ENCODE measurements at regions not wholly inside any gene's neighbourhood (a gene's known extent, or its start where the extent isn't known, plus 50 kb on each side); places are given as distances from the start of the nearest gene placed in this dataset.
"Not testable (repeated sequence)": the region's sequence is repeated elsewhere in the genome, so short reads cannot be mapped to it uniquely, and the experiment has no call there.

DNA sequence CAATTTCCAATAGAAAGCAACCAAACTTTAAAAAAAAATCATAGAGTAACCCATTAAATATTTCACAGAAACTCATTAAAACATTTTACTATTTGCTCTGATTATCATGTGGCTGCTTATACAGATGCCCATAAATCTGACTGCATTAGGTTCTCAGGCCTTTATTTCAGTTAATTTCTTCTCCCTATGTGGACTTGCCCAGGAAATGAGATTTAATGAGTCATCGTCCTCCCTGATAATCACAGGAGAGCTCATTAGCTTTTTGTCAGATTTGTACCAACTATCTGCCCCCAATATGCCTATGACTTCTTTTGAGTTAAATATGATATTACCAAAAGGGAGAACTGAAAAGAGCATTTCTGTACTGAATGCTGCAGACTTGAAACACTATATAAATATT lies 168.0 kb downstream of the FOXB1 start:
- H3K36me3 Mint-ChIP-seq (ENCODE audit: low read depth): no peaks in the 10 kb centered on the region
- no peaks in the 10 kb centered on the region for H3K4me1 Mint-ChIP-seq (ENCODE audit: low read depth)
- no peak for DNase-seq (ENCODE audit: low spot score)
- H3K9me3 Mint-ChIP-seq (ENCODE audit: low read depth): no peaks in the 10 kb centered on the region
- no peak overlapping the region for H3K4me3 Mint-ChIP-seq (ENCODE audit: unreplicated experiment)
- H3K27me3 Mint-ChIP-seq (ENCODE audit: low read depth): peaks cover 17% of the 10 kb centered on the region
- TF ChIP-seq, protein P1, sequence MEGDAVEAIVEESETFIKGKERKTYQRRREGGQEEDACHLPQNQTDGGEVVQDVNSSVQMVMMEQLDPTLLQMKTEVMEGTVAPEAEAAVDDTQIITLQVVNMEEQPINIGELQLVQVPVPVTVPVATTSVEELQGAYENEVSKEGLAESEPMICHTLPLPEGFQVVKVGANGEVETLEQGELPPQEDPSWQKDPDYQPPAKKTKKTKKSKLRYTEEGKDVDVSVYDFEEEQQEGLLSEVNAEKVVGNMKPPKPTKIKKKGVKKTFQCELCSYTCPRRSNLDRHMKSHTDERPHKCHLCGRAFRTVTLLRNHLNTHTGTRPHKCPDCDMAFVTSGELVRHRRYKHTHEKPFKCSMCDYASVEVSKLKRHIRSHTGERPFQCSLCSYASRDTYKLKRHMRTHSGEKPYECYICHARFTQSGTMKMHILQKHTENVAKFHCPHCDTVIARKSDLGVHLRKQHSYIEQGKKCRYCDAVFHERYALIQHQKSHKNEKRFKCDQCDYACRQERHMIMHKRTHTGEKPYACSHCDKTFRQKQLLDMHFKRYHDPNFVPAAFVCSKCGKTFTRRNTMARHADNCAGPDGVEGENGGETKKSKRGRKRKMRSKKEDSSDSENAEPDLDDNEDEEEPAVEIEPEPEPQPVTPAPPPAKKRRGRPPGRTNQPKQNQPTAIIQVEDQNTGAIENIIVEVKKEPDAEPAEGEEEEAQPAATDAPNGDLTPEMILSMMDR (IDR thresholded peaks at IDR 0.05): no peak
- H3K27ac Mint-ChIP-seq (ENCODE audit: unreplicated experiment): no peak overlapping the region

DNA sequence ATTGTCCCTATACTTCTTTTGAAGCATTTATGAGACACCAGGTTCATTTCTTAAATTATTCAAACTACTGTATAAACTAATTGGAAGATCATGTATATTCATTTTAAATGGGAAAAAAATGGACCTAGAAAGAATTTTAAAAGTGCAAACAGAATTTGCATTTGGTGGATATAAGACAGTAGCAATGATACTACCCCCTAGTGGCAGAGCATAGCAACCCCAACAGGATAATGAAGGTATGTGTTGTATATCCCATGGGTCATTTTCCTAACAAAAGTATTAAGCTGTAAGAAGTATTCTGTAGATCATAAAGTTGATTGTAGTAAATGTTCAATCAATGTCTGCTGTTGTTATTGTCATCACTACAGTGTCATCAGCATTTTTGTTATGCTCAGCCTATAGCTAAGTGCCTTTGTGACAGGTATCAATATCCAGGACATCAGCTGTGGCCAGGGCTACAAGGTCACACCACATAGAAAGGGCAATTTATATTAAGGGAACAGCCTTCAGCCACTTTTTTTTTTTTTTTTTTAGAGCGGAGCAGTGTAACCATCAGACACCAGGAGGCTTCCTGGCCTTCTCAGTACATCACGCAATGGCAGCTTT lies 175.8 kb downstream of the FOXB1 start:
- no peak overlapping the region for H3K27ac Mint-ChIP-seq (ENCODE audit: unreplicated experiment)
- TF ChIP-seq, protein P1 (IDR thresholded peaks at IDR 0.05): peak; percentile 91
- H3K9me3 Mint-ChIP-seq (ENCODE audit: low read depth): no peaks in the 10 kb centered on the region
- peaks cover 39% of the 10 kb centered on the region for H3K27me3 Mint-ChIP-seq (ENCODE audit: low read depth)
- H3K36me3 Mint-ChIP-seq (ENCODE audit: low read depth): no peaks in the 10 kb centered on the region
- no peak overlapping the region for H3K4me3 Mint-ChIP-seq (ENCODE audit: unreplicated experiment)
- no peaks in the 10 kb centered on the region for H3K4me1 Mint-ChIP-seq (ENCODE audit: low read depth)
- DNase-seq (ENCODE audit: low spot score): no peak

DNA sequence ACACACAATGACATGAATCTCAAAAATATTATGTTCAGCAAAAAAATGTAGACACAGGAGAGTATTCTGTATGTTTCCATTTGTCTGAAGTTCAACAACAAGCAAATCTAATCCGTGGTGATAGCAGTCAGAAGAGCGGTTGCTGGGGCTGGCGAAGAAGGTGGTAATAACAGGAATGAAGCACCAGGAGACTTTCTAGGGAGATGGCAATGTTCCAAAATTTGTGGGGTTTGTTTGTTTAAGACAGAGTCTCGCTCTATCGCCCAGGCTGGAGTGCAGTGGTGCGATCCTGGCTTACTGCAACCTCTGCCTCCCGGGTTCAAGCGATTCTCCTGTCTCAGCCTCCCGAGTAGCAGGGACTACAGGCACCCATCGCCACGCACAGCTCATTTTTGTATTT lies 177.8 kb downstream of the FOXB1 start:
- not testable (repeated sequence) for DNase-seq (ENCODE audit: low spot score); H3K4me1 Mint-ChIP-seq (ENCODE audit: low read depth); H3K27ac Mint-ChIP-seq (ENCODE audit: unreplicated experiment)

DNA sequence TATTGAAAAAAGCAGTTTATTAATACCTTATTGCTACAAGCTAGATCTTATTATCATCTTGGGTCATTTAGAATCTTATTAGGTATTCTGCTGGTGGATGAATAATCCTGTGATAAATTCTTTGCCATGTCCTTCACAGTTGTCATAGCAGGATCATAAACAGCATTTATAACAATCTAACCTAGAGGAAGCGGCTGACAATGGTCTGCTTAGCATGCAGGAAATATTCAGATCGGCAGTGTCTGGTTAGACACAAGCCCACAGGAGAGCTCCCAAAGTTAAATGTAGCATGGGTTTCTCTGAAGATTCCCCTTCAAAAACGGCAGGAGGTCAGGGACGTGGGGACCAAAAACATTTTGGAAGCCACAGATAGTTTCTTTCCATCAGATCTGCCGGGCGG lies 179.3 kb downstream of the FOXB1 start:
- Mint-ChIP-seq H3K27ac (ENCODE audit: unreplicated experiment) (no peak overlapping the region), H3K4me3 (ENCODE audit: unreplicated experiment) (no peak overlapping the region), H3K4me1 (ENCODE audit: low read depth) (no peaks in the 10 kb centered on the region), H3K9me3 (ENCODE audit: low read depth) (no peaks in the 10 kb centered on the region), H3K36me3 (ENCODE audit: low read depth) (no peaks in the 10 kb centered on the region), H3K27me3 (ENCODE audit: low read depth) (peaks cover 29% of the 10 kb centered on the region)
- no peak for DNase-seq (ENCODE audit: low spot score)
- TF ChIP-seq, protein P1 (IDR thresholded peaks at IDR 0.05): no peak

More for the DNA sequence above, 177.8 kb downstream of the FOXB1 start:
- H3K9me3 Mint-ChIP-seq (ENCODE audit: low read depth); H3K4me3 Mint-ChIP-seq (ENCODE audit: unreplicated experiment); H3K36me3 Mint-ChIP-seq (ENCODE audit: low read depth): not testable (repeated sequence)
- H3K27me3 Mint-ChIP-seq (ENCODE audit: low read depth): peaks cover 33% of the 10 kb centered on the region

DNA sequence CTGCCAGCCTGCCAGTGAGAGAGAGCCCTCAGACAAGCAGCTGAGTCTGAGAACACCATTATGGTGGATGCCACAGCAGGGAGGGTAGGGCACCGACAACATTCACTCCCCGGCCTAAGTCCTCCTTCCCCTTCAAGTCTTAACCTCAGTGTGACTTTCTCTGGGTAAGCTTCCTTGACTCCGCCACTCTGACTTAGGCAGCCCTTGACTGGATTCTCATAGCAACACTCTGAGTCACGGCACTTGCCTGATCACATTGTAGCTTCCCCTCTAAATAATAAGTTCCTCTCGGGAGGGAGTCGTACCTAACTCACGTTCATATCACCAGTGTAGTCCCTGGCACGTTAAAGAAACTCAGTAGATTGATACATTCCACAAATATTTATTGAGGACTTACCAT lies 180.5 kb downstream of the FOXB1 start:
- TF ChIP-seq, protein P1 (IDR thresholded peaks at IDR 0.05): no peak
- H3K4me1 Mint-ChIP-seq (ENCODE audit: low read depth): no peaks in the 10 kb centered on the region
- H3K9me3 Mint-ChIP-seq (ENCODE audit: low read depth): no peaks in the 10 kb centered on the region
- no peak overlapping the region for H3K4me3 Mint-ChIP-seq (ENCODE audit: unreplicated experiment)
- peaks cover 31% of the 10 kb centered on the region for H3K27me3 Mint-ChIP-seq (ENCODE audit: low read depth)
- no peaks in the 10 kb centered on the region for H3K36me3 Mint-ChIP-seq (ENCODE audit: low read depth)
- DNase-seq (ENCODE audit: low spot score): no peak
- H3K27ac Mint-ChIP-seq (ENCODE audit: unreplicated experiment): no peak overlapping the region

DNA sequence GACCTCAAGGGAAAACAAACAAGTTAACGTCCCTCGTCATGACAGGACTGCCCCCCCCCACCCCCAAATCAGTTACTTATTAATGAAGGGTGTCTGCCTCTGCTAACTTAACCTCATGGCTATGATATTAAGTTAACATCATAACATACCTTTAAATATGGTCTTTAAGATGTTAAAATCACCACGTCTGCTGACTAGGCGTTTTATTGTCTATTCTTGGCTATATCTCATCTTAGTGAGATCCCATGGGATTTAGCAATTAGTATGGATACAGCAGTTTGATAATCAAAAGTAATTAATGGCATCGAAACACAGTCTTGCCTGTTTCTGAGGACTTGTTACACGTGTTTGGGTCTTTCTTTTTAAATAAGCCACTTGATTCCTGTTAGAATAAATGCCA lies 186.9 kb downstream of the FOXB1 start:
- H3K4me1 Mint-ChIP-seq (ENCODE audit: low read depth): no peaks in the 10 kb centered on the region
- no peaks in the 10 kb centered on the region for H3K36me3 Mint-ChIP-seq (ENCODE audit: low read depth)
- no peak for DNase-seq (ENCODE audit: low spot score)
- H3K27ac Mint-ChIP-seq (ENCODE audit: unreplicated experiment): no peak overlapping the region
- H3K4me3 Mint-ChIP-seq (ENCODE audit: unreplicated experiment): no peak overlapping the region
- H3K9me3 Mint-ChIP-seq (ENCODE audit: low read depth): no peaks in the 10 kb centered on the region
- TF ChIP-seq, protein P1 (IDR thresholded peaks at IDR 0.05): no peak
- peaks cover 28% of the 10 kb centered on the region for H3K27me3 Mint-ChIP-seq (ENCODE audit: low read depth)
